Keratinocyte (primary cell): ENCODE measurements at regions not wholly inside any gene's neighbourhood (a gene's known extent, or its start where the extent isn't known, plus 50 kb on each side); places are given as distances from the start of the nearest gene placed in this dataset.

Source experiments
- DNase-seq: peaks from one replicate; pipeline ENCODE4 v3.0.0-alpha.2; 2011; ENCODE audit warnings: low read depth, missing footprints, low spot score
- FAIRE-seq: peaks from 2 replicates; lab custom pipeline; 2011; peaks lifted over from hg19 to GRCh38; lab: Jason Lieb, UNC
- H2AFZ ChIP-seq: 2 replicates; pipeline ENCODE4 v1.6.0; 2012; ENCODE audit warnings: low read length, control low read depth, inconsistent platforms; ENCODE audit not compliant: control insufficient read depth
- H3K27ac ChIP-seq: 2 replicates; pipeline ENCODE4 v1.5.1; 2011; ENCODE audit warnings: low read length; ENCODE audit not compliant: control insufficient read depth, insufficient read depth
- H3K27me3 ChIP-seq: 3 replicates; pipeline ENCODE4 v1.6.0; 2011; ENCODE audit warnings: low read length; ENCODE audit not compliant: control insufficient read depth, insufficient read depth; ENCODE audit errors: extremely low read depth
- H3K36me3 ChIP-seq, 2 experiments: 2 replicates in 1 of 2; 3 replicates in 1 of 2; pipeline ENCODE4 v1.5.1; 2011; ENCODE audit warnings: low read length in 2 of 2, mild to moderate bottlenecking in 1 of 2; ENCODE audit not compliant: control insufficient read depth in 2 of 2, insufficient read depth in 2 of 2; ENCODE audit errors: extremely low read depth in 1 of 2
- H3K4me1 ChIP-seq: 3 replicates; pipeline ENCODE4 v1.5.1; 2011; ENCODE audit warnings: low read length; ENCODE audit not compliant: control insufficient read depth, insufficient read depth; ENCODE audit errors: extremely low read depth
- H3K4me2 ChIP-seq: 3 replicates; pipeline ENCODE4 v1.6.0; 2011; ENCODE audit warnings: low read depth, low read length; ENCODE audit not compliant: control insufficient read depth, insufficient read depth; ENCODE audit errors: extremely low read depth
- H3K4me3 ChIP-seq, 3 experiments: fragments of 200-600 bp in 1 of 3; sonication (generic) in 1 of 3; 2 replicates in 2 of 3; 3 replicates in 1 of 3; pipeline ENCODE4 v1.5.1; 2011 to 2016; ENCODE audit warnings: low read length in 3 of 3, mild to moderate bottlenecking in 3 of 3, control low read depth in 2 of 3, inconsistent platforms in 1 of 3, low read depth in 1 of 3, mixed read lengths in 1 of 3, mixed run types in 1 of 3, moderate library complexity in 1 of 3; ENCODE audit not compliant: control insufficient read depth in 2 of 3, insufficient read depth in 2 of 3; ENCODE audit errors: extremely low read depth in 1 of 3
- H3K79me2 ChIP-seq: 2 replicates; pipeline ENCODE4 v1.6.0; 2012; ENCODE audit warnings: low read length; ENCODE audit not compliant: control insufficient read depth, insufficient read depth
- H3K9ac ChIP-seq: 3 replicates; pipeline ENCODE4 v1.6.0; 2011; ENCODE audit warnings: low read length; ENCODE audit not compliant: control insufficient read depth, insufficient read depth; ENCODE audit errors: extremely low read depth
- H3K9me1 ChIP-seq: 3 replicates; pipeline ENCODE4 v1.6.0; 2011; ENCODE audit warnings: low read length; ENCODE audit not compliant: control insufficient read depth, insufficient read depth; ENCODE audit errors: extremely low read depth
- H3K9me3 ChIP-seq: 2 replicates; pipeline ENCODE4 v1.5.1; 2012; ENCODE audit warnings: low read depth, low read length; ENCODE audit not compliant: control insufficient read depth
- H4K20me1 ChIP-seq: 3 replicates; pipeline ENCODE4 v1.6.0; 2011; ENCODE audit warnings: low read length; ENCODE audit not compliant: control insufficient read depth, insufficient read depth; ENCODE audit errors: extremely low read depth
- CTCF ChIP-seq, 3 experiments: IDR thresholded peaks in 1 of 3; conservative IDR thresholded peaks in 1 of 3; optimal IDR thresholded peaks in 1 of 3; 2 replicates in 2 of 3; 3 replicates in 1 of 3; pipeline versions ENCODE3 to v1.5.1; 2011; ENCODE audit warnings: low read length in 3 of 3, mild to moderate bottlenecking in 3 of 3, moderate library complexity in 2 of 3, control low read depth in 1 of 3, inconsistent platforms in 1 of 3; ENCODE audit not compliant: insufficient read depth in 2 of 3; ENCODE audit errors: extremely low read depth in 1 of 3
- EZH2 ChIP-seq: IDR thresholded peaks from one replicate; pipeline ENCODE4 v1.6.1; 2012; ENCODE audit warnings: inconsistent platforms, mild to moderate bottlenecking, low read length, moderate library complexity
- dilution Hi-C: fragments of 300-500 bp; cut with MboI; formaldehyde crosslinking; loops from one replicate; pipeline ENCODE4 v1.7.0; 2020; ENCODE audit warnings: low sequenced_read_pairs; ENCODE audit not compliant: extremely low pct_ligation_motif_present

- Histone ChIP-seq H3K79me2 (no peaks in the 10 kb centered on the region), H4K20me1 (no peaks in the 10 kb centered on the region), H3K4me3 (no peak overlapping the region), H3K27me3 (no peaks in the 10 kb centered on the region), H3K9me3 (no peaks in the 10 kb centered on the region), H3K9ac (no peak overlapping the region), H3K27ac (no peak overlapping the region), H3K4me1 (no peaks in the 10 kb centered on the region), H2AFZ (no peak overlapping the region), H3K4me2 (no peak overlapping the region), H3K36me3 (no peaks in the 10 kb centered on the region), H3K9me1 (no peaks in the 10 kb centered on the region)
- dilution Hi-C loops: no loop called here
- DNase-seq: no peak
- no peak for TF ChIP-seq EZH2
- no peak for TF ChIP-seq CTCF (optimal IDR thresholded peaks at IDR 0.05 in 1 of 3, IDR thresholded peaks at IDR 0.05 in 1 of 3, conservative IDR thresholded peaks at IDR 0.05 in 1 of 3; ENCODE audit: extremely low read depth in 1 of 3, insufficient read depth in 2 of 3, low read length in 3 of 3)
- FAIRE-seq: no peak
Measured at GRCh38 chr5:2187156-2187555, 304.4 kb upstream of the IRX4 start.

- Histone ChIP-seq H3K9me1 (no peaks in the 10 kb centered on the region), H3K4me3 (no peak overlapping the region), H2AFZ (no peak overlapping the region), H4K20me1 (no peaks in the 10 kb centered on the region), H3K79me2 (no peaks in the 10 kb centered on the region), H3K4me2 (no peak overlapping the region), H3K9me3 (no peaks in the 10 kb centered on the region), H3K36me3 (no peaks in the 10 kb centered on the region), H3K27me3 (no peaks in the 10 kb centered on the region), H3K9ac (no peak overlapping the region), H3K27ac (no peak overlapping the region), H3K4me1 (no peaks in the 10 kb centered on the region)
- no peak for DNase-seq
- TF ChIP-seq CTCF (optimal IDR thresholded peaks at IDR 0.05 in 1 of 3, IDR thresholded peaks at IDR 0.05 in 1 of 3, conservative IDR thresholded peaks at IDR 0.05 in 1 of 3; ENCODE audit: extremely low read depth in 1 of 3, insufficient read depth in 2 of 3, low read length in 3 of 3): no peak
- no peak for TF ChIP-seq EZH2
- FAIRE-seq: no peak
- dilution Hi-C loops: no loop called here
Measured at GRCh38 chr5:2186472-2187015, 303.8 kb upstream of the IRX4 start.
